PC-3 (cell line): ENCODE measurements at regions not wholly inside any gene's neighbourhood (a gene's known extent, or its start where the extent isn't known, plus 50 kb on each side); places are given as distances from the start of the nearest gene placed in this dataset.

ENCODE experiments used
- ATAC-seq: fragments of 200-7000 bp; cut with Tn5 transposase; 2 replicates; pipeline ENCODE4 v1.9.1; 2020; ENCODE audit warnings: mild to moderate bottlenecking, moderate library complexity
- BruUV-seq: library from RNA; stranded (reverse); fragments of 400-500 nt; replicated peaks from 2 replicates; lab custom pipeline; 2021; lab: Mats Ljungman, UMichigan
- CTCF ChIA-PET: fragments of 300-600 bp; sonication (Branson Sonifier 250); formaldehyde crosslinking; loops from one replicate; lab custom pipeline; 2022; ENCODE audit warnings: antibody characterized with exemption; lab: Charles Lee
- POLR2A ChIA-PET: fragments of 300-600 bp; sonication (Branson Sonifier 250); formaldehyde crosslinking; loops from one replicate; lab custom pipeline; 2022; ENCODE audit warnings: antibody characterized with exemption; ENCODE audit not compliant: unreplicated experiment; lab: Charles Lee
- DNase-seq: peaks from one replicate; pipeline ENCODE4 v3.0.0-alpha.2; 2015
- H2AFZ ChIP-seq: fragments of 300-600 bp; sonication (generic); 2 replicates; pipeline ENCODE4 v1.6.0; 2016; ENCODE audit warnings: antibody characterized with exemption, low read length
- H3F3A ChIP-seq: fragments of 300-600 bp; sonication (generic); one replicate; pipeline ENCODE4 v1.6.0; 2017; ENCODE audit warnings: antibody characterized with exemption, low read length, control low read depth, mild to moderate bottlenecking; ENCODE audit not compliant: unreplicated experiment
- H3K27ac ChIP-seq: fragments of 300-600 bp; sonication (generic); 2 replicates; pipeline ENCODE4 v1.5.1; 2016; ENCODE audit warnings: mild to moderate bottlenecking, low read length
- H3K27me3 ChIP-seq: fragments of 300-600 bp; sonication (generic); 2 replicates; pipeline ENCODE4 v1.6.1; 2016; ENCODE audit warnings: low read length, mixed read lengths
- H3K36me3 ChIP-seq: fragments of 300-600 bp; sonication (generic); 2 replicates; pipeline ENCODE4 v1.6.1; 2016; ENCODE audit warnings: low read depth, mixed run types, low read length, mixed read lengths
- H3K4me1 ChIP-seq: fragments of 300-600 bp; sonication (generic); 2 replicates; pipeline ENCODE4 v1.5.1; 2016; ENCODE audit warnings: low read length; ENCODE audit not compliant: insufficient read depth
- H3K4me2 ChIP-seq: fragments of 300-600 bp; sonication (generic); 2 replicates; pipeline ENCODE4 v1.6.0; 2016; ENCODE audit warnings: low read length
- H3K4me3 ChIP-seq: fragments of 300-600 bp; sonication (generic); 2 replicates; pipeline ENCODE4 v1.5.1; 2016; ENCODE audit warnings: mild to moderate bottlenecking, low read length, mixed read lengths
- H3K79me2 ChIP-seq: fragments of 300-600 bp; sonication (generic); 2 replicates; pipeline ENCODE4 v1.6.1; 2017; ENCODE audit warnings: low read length, mixed read lengths
- H3K9ac ChIP-seq: fragments of 300-600 bp; sonication (generic); 2 replicates; pipeline ENCODE4 v1.6.0; 2016; ENCODE audit warnings: mild to moderate bottlenecking, low read length
- H3K9me2 ChIP-seq: fragments of 300-600 bp; sonication (generic); replicated peaks from 2 replicates; pipeline ENCODE4 v1.6.1; 2016; ENCODE audit warnings: mixed run types, low read length, mixed read lengths
- H3K9me3 ChIP-seq: fragments of 300-600 bp; sonication (generic); 2 replicates; pipeline ENCODE4 v1.6.1; 2016; ENCODE audit warnings: low read length, mixed read lengths
- H4K20me1 ChIP-seq: fragments of 300-600 bp; sonication (generic); 2 replicates; pipeline ENCODE4 v1.6.1; 2016; ENCODE audit warnings: low read length, mixed read lengths
- EZH2 ChIP-seq: fragments of 300-600 bp; sonication (generic); IDR thresholded peaks from one replicate; pipeline ENCODE4 v1.6.1; 2017; ENCODE audit warnings: antibody characterized with exemption, mild to moderate bottlenecking, low read length; ENCODE audit not compliant: unreplicated experiment
- EZH2phosphoT487 ChIP-seq: fragments of 300-600 bp; sonication (generic); IDR thresholded peaks from 2 replicates; pipeline ENCODE4 v1.6.1; 2018; ENCODE audit warnings: mild to moderate bottlenecking, antibody characterized with exemption, low read length, borderline replicate concordance
- intact Hi-C: fragments of 100-400 bp; cut with micrococcal nuclease; formaldehyde crosslinking; loops from 2 replicates; pipeline ENCODE4 v1.9.0; 2023
- TF ChIP-seq, protein P1 (sequence below): fragments of 300-600 bp; sonication (generic); conservative IDR thresholded peaks from 2 replicates; pipeline ENCODE4 v1.5.1; 2017; ENCODE audit warnings: antibody characterized with exemption, low read depth, mild to moderate bottlenecking, low read length

DNA sequence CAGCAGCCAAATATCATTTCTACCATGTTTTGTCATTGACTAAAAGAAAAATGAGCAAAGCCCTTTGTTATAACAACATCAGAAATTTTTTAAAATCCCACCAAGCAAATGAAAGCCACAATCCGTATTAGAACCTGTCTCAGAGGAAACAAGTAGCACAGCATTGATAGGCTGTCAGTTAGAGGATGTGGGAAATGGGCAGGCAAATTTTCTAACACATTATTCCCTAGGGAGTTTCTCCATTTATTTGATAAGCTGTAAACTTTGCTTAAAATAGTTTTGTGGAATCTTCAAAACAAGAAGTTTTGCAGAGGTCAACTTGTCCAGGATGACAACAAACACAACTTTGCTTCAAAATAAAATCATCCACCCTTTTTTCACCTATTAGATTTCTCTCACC lies 53.6 kb upstream of the APC start:
- Histone ChIP-seq H2AFZ (no peak overlapping the region), H3K27ac (no peak overlapping the region), H3K27me3 (no peaks in the 10 kb centered on the region), H3K4me1 (no peaks in the 10 kb centered on the region), H4K20me1 (no peaks in the 10 kb centered on the region), H3K79me2 (no peaks in the 10 kb centered on the region), H3K36me3 (no peaks in the 10 kb centered on the region), H3K9me2 (no peaks in the 10 kb centered on the region), H3K9me3 (no peaks in the 10 kb centered on the region), H3K4me2 (no peak overlapping the region), H3K9ac (no peak overlapping the region), H3F3A (no peaks in the 10 kb centered on the region), H3K4me3 (no peak overlapping the region)
- TF ChIP-seq, protein P1, sequence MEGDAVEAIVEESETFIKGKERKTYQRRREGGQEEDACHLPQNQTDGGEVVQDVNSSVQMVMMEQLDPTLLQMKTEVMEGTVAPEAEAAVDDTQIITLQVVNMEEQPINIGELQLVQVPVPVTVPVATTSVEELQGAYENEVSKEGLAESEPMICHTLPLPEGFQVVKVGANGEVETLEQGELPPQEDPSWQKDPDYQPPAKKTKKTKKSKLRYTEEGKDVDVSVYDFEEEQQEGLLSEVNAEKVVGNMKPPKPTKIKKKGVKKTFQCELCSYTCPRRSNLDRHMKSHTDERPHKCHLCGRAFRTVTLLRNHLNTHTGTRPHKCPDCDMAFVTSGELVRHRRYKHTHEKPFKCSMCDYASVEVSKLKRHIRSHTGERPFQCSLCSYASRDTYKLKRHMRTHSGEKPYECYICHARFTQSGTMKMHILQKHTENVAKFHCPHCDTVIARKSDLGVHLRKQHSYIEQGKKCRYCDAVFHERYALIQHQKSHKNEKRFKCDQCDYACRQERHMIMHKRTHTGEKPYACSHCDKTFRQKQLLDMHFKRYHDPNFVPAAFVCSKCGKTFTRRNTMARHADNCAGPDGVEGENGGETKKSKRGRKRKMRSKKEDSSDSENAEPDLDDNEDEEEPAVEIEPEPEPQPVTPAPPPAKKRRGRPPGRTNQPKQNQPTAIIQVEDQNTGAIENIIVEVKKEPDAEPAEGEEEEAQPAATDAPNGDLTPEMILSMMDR = no peak
- TF ChIP-seq EZH2 (no peak), EZH2phosphoT487 (no peak)
- intact Hi-C loops = no loop called here
- ChIA-PET CTCF (no interaction called here), POLR2A (no interaction called here)
- ATAC-seq = no peak
- no TSS peak for BruUV-seq
- no peak for DNase-seq

DNA sequence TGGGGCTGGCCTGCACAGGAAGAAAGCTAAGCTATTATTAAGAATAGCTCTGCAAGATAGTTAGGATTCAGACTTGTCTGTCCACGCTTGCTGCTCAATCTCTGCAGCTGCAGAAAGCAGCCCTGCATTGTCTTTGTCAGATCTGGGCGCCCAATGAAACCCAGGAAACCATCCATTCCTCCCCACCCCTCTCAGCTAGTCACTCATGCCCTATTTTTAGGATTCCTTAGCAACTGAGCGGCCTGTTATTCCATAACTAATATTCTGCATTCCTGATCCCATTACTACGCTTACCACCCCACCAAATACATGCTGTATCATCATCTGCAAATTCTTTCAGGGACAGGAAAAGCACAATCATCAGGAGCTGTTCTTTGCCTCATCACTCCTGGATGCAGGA lies 52.9 kb upstream of the APC start:
- no peak overlapping the region for H3K9ac ChIP-seq
- intact Hi-C loops = loop anchor here (5.0 kb wide), 1 partner anchor 132 kb away; no protein-coding TSS in a partner anchor
- no peak overlapping the region for H3K27ac ChIP-seq

DNA sequence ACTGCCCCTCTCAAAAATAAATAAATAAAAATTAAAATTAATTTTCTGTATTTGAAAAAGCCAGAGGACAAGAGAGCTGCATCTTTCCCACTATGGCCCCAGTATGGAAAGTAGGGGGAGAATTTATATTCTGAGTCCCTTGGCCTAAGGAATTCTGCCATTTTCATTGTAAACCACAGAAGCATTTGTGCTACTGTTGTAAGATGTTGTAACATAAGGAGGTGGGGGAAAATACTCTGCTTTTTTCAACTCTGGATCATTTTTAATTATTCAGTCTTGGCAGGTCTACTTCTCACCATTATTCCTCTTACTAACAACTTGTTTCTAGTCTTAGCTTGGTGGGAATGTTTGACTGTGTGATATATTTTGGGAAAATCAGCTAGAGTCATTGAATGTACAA lies 52.3 kb upstream of the APC start:
- Histone ChIP-seq H3K4me1 (no peaks in the 10 kb centered on the region), H3K9me2 (no peaks in the 10 kb centered on the region), H3K9me3 (no peaks in the 10 kb centered on the region), H4K20me1 (no peaks in the 10 kb centered on the region), H3K27me3 (no peaks in the 10 kb centered on the region), H3K4me2 (no peak overlapping the region), H3K4me3 (no peak overlapping the region), H3K27ac (no peak overlapping the region), H3K36me3 (no peaks in the 10 kb centered on the region), H3F3A (no peaks in the 10 kb centered on the region), H3K79me2 (no peaks in the 10 kb centered on the region), H3K9ac (no peak overlapping the region), H2AFZ (no peak overlapping the region)
- CTCF ChIA-PET = interaction anchor here (0.6 kb wide), 1 partner anchor 180 kb away, joined by 3 read pairs; no protein-coding TSS in a partner anchor
- ATAC-seq (no peak), DNase-seq (no peak)
- POLR2A ChIA-PET = no interaction called here
- no TSS peak for BruUV-seq
- TF ChIP-seq EZH2 (no peak), EZH2phosphoT487 (no peak)
- TF ChIP-seq, protein P1 = no peak
- intact Hi-C loops = loop anchor here (5.0 kb wide), 1 partner anchor 133 kb away; no protein-coding TSS in a partner anchor

More for the DNA sequence above, 52.9 kb upstream of the APC start:
- no peaks in the 10 kb centered on the region for H3K9me3 ChIP-seq
- no peaks in the 10 kb centered on the region for H3K9me2 ChIP-seq
- CTCF ChIA-PET = no interaction called here
- no peaks in the 10 kb centered on the region for H3F3A ChIP-seq
- H3K4me1 ChIP-seq = no peaks in the 10 kb centered on the region
- no peaks in the 10 kb centered on the region for H4K20me1 ChIP-seq
- POLR2A ChIA-PET = no interaction called here
- BruUV-seq = no TSS peak
- H3K4me3 ChIP-seq = no peak overlapping the region
- H3K27me3 ChIP-seq = no peaks in the 10 kb centered on the region
- no peak for DNase-seq
- TF ChIP-seq, protein P1 = no peak
- TF ChIP-seq EZH2 (no peak), EZH2phosphoT487 (no peak)
- H2AFZ ChIP-seq = no peak overlapping the region
- H3K36me3 ChIP-seq = no peaks in the 10 kb centered on the region
- H3K79me2 ChIP-seq = no peaks in the 10 kb centered on the region
- no peak for ATAC-seq
- H3K4me2 ChIP-seq = no peak overlapping the region
